Heart left ventricle (tissue), 13 donors: ENCODE measurements at regions not wholly inside any gene's neighbourhood (a gene's known extent, or its start where the extent isn't known, plus 50 kb on each side); places are given as distances from the start of the nearest gene placed in this dataset.

Experiments
- CTCF ChIP-seq, 12 donors: fragments of 200-600 bp; sonication (generic) in 4 of 12; IDR thresholded peaks; one replicate each; pipeline versions ENCODE4 v1.5.0 to v1.8.0; 2018 to 2022; ENCODE audit warnings: antibody characterized with exemption in 12 of 12, mild to moderate bottlenecking in 5 of 12
- POLR2A ChIP-seq, 2 donors: fragments of 450-650 bp; IDR thresholded peaks; one replicate each; pipeline ENCODE4 v1.6.1; 2017; ENCODE audit warnings: antibody characterized with exemption in 2 of 2, mild to moderate bottlenecking in 2 of 2, moderate library complexity in 2 of 2
- donor health status: ischemic (EF 13 %, LVEDD 7.1; RV severe dilation, severe dysfunction).
- donor health status: DM: no; HTN: yes; CAD: no.
- donor health status: DM: no; HTN: no; CAD: no.
- donor health status: ischemic (EF 25% LVEDD 6.9; RV normal size, moderate dysfunction).
- donor health status: ischemic (EF 25% LVEDD 5.7; RV mildly dilated, moderate dysfunction).
- donor health status: ischemic (EF 35%, LVEDD 5.7; RV mildly dilated, moderate dysfunction).
- donor health status: nonischemic (EF 11% LVEDD 7.7; RV severe dilation, severe dysfunction).
- donor health status: DM: yes; HTN: yes; CAD: no.
- donor health status: PGD.
- donor health status: ischemic (EF 29% LVEDD 5.4; RV normal size, mild dysfunction).
- donor health status: nonischemic (EF 23%, LVEDD 6.1; RV moderate dilation, normal function).

DNA sequence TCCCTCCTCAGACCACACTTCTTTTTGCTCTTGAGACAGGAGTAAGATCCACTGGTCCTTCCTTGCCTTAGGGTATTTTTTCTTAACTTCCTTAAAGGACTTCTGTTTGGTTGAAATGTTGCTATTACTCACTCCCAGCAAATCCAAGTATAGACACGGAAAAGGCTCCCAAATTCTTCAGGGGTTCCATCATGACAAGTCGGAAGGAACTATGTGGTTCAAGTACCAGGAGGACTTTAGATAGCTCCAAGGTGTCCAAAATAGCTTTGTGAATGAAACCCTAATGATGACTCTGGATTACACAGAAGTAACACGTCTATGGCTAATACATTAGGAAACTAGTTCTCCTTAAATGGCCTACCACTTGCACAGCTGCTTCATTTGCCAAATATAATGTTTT is 238.7 kb downstream of the KCTD12 start:
- TF ChIP-seq CTCF (IDR thresholded peaks at IDR 0.05) (no peak), POLR2A (IDR thresholded peaks at IDR 0.05) (no peak)
